ENCODE measurements at regions not wholly inside any gene's neighbourhood (a gene's known extent, or its start where the extent isn't known, plus 50 kb on each side); places are given as distances from the start of the nearest gene placed in this dataset.

- TF ChIP-seq, protein P1, sequence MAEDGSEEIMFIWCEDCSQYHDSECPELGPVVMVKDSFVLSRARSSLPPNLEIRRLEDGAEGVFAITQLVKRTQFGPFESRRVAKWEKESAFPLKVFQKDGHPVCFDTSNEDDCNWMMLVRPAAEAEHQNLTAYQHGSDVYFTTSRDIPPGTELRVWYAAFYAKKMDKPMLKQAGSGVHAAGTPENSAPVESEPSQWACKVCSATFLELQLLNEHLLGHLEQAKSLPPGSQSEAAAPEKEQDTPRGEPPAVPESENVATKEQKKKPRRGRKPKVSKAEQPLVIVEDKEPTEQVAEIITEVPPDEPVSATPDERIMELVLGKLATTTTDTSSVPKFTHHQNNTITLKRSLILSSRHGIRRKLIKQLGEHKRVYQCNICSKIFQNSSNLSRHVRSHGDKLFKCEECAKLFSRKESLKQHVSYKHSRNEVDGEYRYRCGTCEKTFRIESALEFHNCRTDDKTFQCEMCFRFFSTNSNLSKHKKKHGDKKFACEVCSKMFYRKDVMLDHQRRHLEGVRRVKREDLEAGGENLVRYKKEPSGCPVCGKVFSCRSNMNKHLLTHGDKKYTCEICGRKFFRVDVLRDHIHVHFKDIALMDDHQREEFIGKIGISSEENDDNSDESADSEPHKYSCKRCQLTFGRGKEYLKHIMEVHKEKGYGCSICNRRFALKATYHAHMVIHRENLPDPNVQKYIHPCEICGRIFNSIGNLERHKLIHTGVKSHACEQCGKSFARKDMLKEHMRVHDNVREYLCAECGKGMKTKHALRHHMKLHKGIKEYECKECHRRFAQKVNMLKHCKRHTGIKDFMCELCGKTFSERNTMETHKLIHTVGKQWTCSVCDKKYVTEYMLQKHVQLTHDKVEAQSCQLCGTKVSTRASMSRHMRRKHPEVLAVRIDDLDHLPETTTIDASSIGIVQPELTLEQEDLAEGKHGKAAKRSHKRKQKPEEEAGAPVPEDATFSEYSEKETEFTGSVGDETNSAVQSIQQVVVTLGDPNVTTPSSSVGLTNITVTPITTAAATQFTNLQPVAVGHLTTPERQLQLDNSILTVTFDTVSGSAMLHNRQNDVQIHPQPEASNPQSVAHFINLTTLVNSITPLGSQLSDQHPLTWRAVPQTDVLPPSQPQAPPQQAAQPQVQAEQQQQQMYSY (CRISPR knock-in tag; IDR thresholded peaks at IDR 0.05) = no peak
- TF ChIP-seq, protein P2, sequence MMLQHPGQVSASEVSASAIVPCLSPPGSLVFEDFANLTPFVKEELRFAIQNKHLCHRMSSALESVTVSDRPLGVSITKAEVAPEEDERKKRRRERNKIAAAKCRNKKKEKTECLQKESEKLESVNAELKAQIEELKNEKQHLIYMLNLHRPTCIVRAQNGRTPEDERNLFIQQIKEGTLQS (CRISPR knock-in tag; conservative IDR thresholded peaks at IDR 0.05) = no peak
- TF ChIP-seq, protein P3, sequence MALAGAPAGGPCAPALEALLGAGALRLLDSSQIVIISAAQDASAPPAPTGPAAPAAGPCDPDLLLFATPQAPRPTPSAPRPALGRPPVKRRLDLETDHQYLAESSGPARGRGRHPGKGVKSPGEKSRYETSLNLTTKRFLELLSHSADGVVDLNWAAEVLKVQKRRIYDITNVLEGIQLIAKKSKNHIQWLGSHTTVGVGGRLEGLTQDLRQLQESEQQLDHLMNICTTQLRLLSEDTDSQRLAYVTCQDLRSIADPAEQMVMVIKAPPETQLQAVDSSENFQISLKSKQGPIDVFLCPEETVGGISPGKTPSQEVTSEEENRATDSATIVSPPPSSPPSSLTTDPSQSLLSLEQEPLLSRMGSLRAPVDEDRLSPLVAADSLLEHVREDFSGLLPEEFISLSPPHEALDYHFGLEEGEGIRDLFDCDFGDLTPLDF (CRISPR knock-in tag; IDR thresholded peaks at IDR 0.05) = no peak
Measured at GRCh38 chr13:63199508-63199907, 1783.9 kb upstream of the PCDH20 start (continued).

DNA sequence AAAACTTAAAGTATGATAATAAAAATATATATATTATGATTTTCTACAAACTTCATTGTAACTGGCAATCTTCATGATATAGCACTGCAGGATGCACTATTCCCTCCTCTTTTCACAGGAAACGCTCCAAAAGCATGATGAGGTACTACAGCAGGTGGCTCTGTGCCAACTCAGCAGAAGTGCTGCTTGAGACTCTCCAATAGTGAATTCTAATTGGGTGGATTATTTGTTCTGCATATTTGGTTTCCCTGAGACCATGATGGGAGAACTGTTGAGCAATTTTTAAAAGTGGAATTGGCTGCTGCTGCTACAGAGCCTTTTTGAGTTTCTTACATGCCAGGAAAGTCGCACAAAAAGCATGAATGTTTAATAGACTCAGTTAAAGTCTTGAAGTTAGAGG, 1782.4 kb upstream of the PCDH20 start:
- POLR2A ChIA-PET = no interaction called here
- no peaks in the 10 kb centered on the region for H3K9me3 Mint-ChIP-seq
- H3K36me3 Mint-ChIP-seq = no peaks in the 10 kb centered on the region
- no peak overlapping the region for H3K4me3 Mint-ChIP-seq
- no peak overlapping the region for H3K27ac Mint-ChIP-seq
- ATAC-seq = no peak
- CTCF ChIA-PET = no interaction called here
- TF ChIP-seq ZNF423 (CRISPR knock-in tag; IDR thresholded peaks at IDR 0.05) = no peak
- no peak for TF ChIP-seq TCF7 (CRISPR knock-in tag; IDR thresholded peaks at IDR 0.05; ENCODE audit: low read depth)
- no peak for DNase-seq (ENCODE audit: low spot score)
- H3K4me1 Mint-ChIP-seq = no peaks in the 10 kb centered on the region
- H3K27me3 Mint-ChIP-seq (ENCODE audit: low read depth) = no peaks in the 10 kb centered on the region

DNA sequence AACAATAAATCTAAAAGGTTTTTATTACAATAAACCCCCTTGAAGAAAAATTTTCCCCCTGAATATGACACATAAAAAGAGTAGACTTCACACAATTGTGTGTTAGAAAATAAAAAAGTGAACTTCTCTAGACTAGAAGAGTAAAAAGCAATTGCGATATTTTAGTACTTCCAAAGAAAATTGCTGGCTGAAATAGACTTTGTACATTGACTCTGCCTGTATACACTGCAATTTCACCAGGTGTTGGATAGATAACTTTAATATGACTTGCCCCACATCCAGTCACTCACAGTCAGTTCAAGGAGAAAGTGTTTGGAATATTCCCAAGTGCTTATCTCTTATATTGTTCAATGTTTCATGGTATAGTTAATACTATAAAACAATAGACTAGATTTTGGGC, 1780.1 kb upstream of the PCDH20 start:
- ATAC-seq (no peak), DNase-seq (ENCODE audit: low spot score) (no peak)
- ChIA-PET POLR2A (no interaction called here), CTCF (no interaction called here)
- Mint-ChIP-seq H3K36me3 (no peaks in the 10 kb centered on the region), H3K27me3 (ENCODE audit: low read depth) (no peaks in the 10 kb centered on the region), H3K9me3 (no peaks in the 10 kb centered on the region), H3K4me1 (peaks cover 1% of the 10 kb centered on the region), H3K4me3 (no peak overlapping the region), H3K27ac (no peak overlapping the region)
- TF ChIP-seq, protein P4, sequence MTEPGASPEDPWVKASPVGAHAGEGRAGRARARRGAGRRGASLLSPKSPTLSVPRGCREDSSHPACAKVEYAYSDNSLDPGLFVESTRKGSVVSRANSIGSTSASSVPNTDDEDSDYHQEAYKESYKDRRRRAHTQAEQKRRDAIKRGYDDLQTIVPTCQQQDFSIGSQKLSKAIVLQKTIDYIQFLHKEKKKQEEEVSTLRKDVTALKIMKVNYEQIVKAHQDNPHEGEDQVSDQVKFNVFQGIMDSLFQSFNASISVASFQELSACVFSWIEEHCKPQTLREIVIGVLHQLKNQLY (CRISPR knock-in tag; IDR thresholded peaks at IDR 0.05) = no peak
- TF ChIP-seq TP53 (CRISPR knock-in tag; IDR thresholded peaks at IDR 0.05) (no peak), STAT6 (CRISPR knock-in tag; conservative IDR thresholded peaks at IDR 0.05; ENCODE audit: low read depth) (no peak), CDX4 (CRISPR knock-in tag; IDR thresholded peaks at IDR 0.05; ENCODE audit: borderline replicate concordance) (no peak), E2F5 (CRISPR knock-in tag; IDR thresholded peaks at IDR 0.05) (no peak), NFYB (CRISPR knock-in tag; conservative IDR thresholded peaks at IDR 0.05; ENCODE audit: low read depth) (no peak), E2F4 (CRISPR knock-in tag; IDR thresholded peaks at IDR 0.05; ENCODE audit: borderline replicate concordance, low read depth) (no peak), NR3C1 (CRISPR knock-in tag; conservative IDR thresholded peaks at IDR 0.05; ENCODE audit: low read depth) (no peak), ZBTB43 (CRISPR knock-in tag; IDR thresholded peaks at IDR 0.05) (no peak), TEAD4 (CRISPR knock-in tag; IDR thresholded peaks at IDR 0.05) (no peak)
- TF ChIP-seq, protein P5, sequence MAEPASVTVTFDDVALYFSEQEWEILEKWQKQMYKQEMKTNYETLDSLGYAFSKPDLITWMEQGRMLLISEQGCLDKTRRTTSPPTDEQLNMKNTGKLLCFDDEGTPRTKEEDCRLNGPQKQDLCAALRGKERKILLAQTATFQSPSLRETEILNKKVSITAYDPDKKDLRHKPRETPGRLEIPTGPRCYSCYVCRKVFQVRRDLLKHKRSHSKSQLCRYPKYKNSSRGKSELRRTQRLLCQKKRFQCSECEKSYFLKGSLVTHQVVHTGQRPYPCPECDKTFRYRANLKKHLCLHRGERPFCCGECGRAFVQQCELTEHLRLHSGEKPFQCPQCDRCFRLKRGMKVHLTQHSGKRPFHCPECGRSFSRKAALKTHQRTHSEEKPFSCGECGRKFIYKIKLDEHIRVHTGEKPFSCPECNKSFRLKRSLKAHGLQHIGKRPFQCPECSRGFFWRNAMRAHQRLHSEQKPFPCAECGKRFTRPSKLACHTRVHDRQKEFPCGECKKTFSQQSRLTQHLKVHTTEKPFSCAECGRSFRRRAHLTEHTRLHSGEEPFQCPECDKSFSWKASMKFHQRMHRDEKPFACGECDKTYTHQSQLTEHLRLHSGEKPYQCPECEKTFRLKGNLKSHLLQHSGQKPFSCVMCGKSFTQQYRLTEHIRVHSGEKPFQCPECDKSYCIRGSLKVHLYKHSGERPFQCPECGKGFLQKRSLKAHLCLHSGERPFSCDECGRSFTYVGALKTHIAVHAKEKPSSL (CRISPR knock-in tag; conservative IDR thresholded peaks at IDR 0.05) = no peak
